ENCODE measurements at regions not wholly inside any gene's neighbourhood (a gene's known extent, or its start where the extent isn't known, plus 50 kb on each side); places are given as distances from the start of the nearest gene placed in this dataset.

DNA sequence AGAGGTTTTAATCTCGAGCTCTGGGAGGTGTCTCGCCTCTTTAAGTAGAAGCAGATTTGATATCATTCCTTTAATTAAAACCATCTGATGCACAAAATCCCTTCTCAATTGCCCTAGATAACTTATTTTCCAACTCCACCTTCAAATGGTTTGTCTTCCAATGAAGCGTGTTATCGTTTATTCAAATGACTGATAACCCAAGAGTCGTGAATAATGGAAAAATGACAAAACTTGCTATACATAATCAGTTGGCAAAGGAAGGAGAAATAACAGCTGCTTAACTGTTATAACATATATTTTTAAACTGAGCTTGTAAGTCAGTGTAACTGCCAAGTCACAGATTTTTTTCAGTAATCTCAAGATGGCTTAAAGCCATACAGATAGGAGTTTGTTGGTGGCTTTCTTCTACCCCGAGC is 144.6 kb downstream of the QPCT start:
- Histone ChIP-seq H3K9me3 (no peaks in the 10 kb centered on the region), H3K4me1 (no peaks in the 10 kb centered on the region), H3K4me3 (no peak overlapping the region), H3K27ac (no peak overlapping the region), H3K4me2 (no peak overlapping the region)
- FAIRE-seq: no peak
- CTCF ChIA-PET: no interaction called here
- ATAC-seq: no peak
- DNase-seq (ENCODE audit: low read depth in 1 of 2, low spot score in 1 of 2): no peak
- POLR2A ChIA-PET: no interaction called here
- 60% methylated on average over 6 of the region's 6 CpGs for WGBS (ENCODE audit: missing lambda C conversion rate)
- TF ChIP-seq NFE2L2 (conservative IDR thresholded peaks at IDR 0.05; ENCODE audit: low read length): no peak
- TF ChIP-seq EP300 (IDR thresholded peaks at IDR 0.05): no peak
- TF ChIP-seq CBX8 (IDR thresholded peaks at IDR 0.05): no peak
- TF ChIP-seq MAFK (IDR thresholded peaks at IDR 0.05; ENCODE audit: partially characterized antibody): no peak
- no peak for TF ChIP-seq FOXS1 (CRISPR knock-in tag; IDR thresholded peaks at IDR 0.05)
- no peak for TF ChIP-seq SMC3 (IDR thresholded peaks at IDR 0.05)
- no peak for TF ChIP-seq CHD2 (IDR thresholded peaks at IDR 0.05; ENCODE audit: low read length, partially characterized antibody)
- no peak for TF ChIP-seq TFCP2L1 (CRISPR knock-in tag; IDR thresholded peaks at IDR 0.05)
- TF ChIP-seq, protein P1, sequence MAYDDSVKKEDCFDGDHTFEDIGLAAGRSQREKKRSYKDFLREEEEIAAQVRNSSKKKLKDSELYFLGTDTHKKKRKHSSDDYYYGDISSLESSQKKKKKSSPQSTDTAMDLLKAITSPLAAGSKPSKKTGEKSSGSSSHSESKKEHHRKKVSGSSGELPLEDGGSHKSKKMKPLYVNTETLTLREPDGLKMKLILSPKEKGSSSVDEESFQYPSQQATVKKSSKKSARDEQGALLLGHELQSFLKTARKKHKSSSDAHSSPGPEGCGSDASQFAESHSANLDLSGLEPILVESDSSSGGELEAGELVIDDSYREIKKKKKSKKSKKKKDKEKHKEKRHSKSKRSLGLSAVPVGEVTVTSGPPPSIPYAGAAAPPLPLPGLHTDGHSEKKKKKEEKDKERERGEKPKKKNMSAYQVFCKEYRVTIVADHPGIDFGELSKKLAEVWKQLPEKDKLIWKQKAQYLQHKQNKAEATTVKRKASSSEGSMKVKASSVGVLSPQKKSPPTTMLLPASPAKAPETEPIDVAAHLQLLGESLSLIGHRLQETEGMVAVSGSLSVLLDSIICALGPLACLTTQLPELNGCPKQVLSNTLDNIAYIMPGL (CRISPR knock-in tag; IDR thresholded peaks at IDR 0.05; ENCODE audit: borderline replicate concordance): no peak
- TF ChIP-seq CBX2 (IDR thresholded peaks at IDR 0.05; ENCODE audit: borderline replicate concordance, low read depth): no peak
- TF ChIP-seq ESRRA (IDR thresholded peaks at IDR 0.05; ENCODE audit: borderline replicate concordance, low read length): no peak
- no peak for TF ChIP-seq GATA3 (IDR thresholded peaks at IDR 0.05; ENCODE audit: borderline replicate concordance)
- TF ChIP-seq ZSCAN20 (CRISPR knock-in tag; IDR thresholded peaks at IDR 0.05): no peak
- TF ChIP-seq, protein P2, sequence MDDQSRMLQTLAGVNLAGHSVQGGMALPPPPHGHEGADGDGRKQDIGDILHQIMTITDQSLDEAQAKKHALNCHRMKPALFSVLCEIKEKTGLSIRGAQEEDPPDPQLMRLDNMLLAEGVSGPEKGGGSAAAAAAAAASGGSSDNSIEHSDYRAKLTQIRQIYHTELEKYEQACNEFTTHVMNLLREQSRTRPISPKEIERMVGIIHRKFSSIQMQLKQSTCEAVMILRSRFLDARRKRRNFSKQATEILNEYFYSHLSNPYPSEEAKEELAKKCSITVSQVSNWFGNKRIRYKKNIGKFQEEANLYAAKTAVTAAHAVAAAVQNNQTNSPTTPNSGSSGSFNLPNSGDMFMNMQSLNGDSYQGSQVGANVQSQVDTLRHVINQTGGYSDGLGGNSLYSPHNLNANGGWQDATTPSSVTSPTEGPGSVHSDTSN (IDR thresholded peaks at IDR 0.05): no peak
- TF ChIP-seq HOXB13 (CRISPR knock-in tag; IDR thresholded peaks at IDR 0.05; ENCODE audit: low read depth): no peak
- no peak for TF ChIP-seq MYC (IDR thresholded peaks at IDR 0.05; ENCODE audit: borderline replicate concordance, low read length)
- no peak for TF ChIP-seq HOXA7 (CRISPR knock-in tag; IDR thresholded peaks at IDR 0.05)
- no peak for TF ChIP-seq POLR2A (IDR thresholded peaks at IDR 0.05; ENCODE audit: low read length)

DNA sequence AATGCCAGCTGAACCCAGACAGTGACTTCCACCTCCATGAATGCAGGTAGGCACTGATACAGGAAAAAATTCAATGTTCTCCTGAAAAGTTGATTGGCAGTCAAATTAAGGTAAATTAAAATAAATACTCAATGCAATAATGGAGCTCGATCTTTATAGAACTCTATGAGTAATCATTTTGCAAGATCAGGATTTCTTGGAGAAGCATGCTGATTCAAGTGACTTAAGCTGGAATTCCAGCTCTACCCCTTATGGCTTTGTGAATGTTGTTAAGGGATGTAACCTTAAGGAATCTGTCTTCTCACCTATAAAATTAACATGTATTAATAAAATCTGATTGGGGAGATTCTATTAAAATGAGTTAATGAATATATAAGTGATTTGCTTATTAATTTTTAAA is 145.1 kb downstream of the QPCT start:
- H3K4me1 ChIP-seq: no peaks in the 10 kb centered on the region
- ChIA-PET CTCF (no interaction called here), POLR2A (no interaction called here)
- TF ChIP-seq KDM5A (IDR thresholded peaks at IDR 0.05) (no peak), ZFP36 (IDR thresholded peaks at IDR 0.05; ENCODE audit: borderline replicate concordance, partially characterized antibody) (no peak), GATA3 (IDR thresholded peaks at IDR 0.05; ENCODE audit: borderline replicate concordance) (no peak), ZC3H11A (IDR thresholded peaks at IDR 0.05) (no peak), TP53 (CRISPR knock-in tag; IDR thresholded peaks at IDR 0.05) (no peak), MAZ (IDR thresholded peaks at IDR 0.05; ENCODE audit: borderline replicate concordance, low read depth, low read length) (no peak)
- TF ChIP-seq, protein P3, sequence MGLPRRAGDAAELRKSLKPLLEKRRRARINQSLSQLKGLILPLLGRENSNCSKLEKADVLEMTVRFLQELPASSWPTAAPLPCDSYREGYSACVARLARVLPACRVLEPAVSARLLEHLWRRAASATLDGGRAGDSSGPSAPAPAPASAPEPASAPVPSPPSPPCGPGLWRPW (IDR thresholded peaks at IDR 0.05): no peak
- TF ChIP-seq, protein P1 (CRISPR knock-in tag; IDR thresholded peaks at IDR 0.05; ENCODE audit: borderline replicate concordance): no peak
- H3K4me3 ChIP-seq: no peak overlapping the region
- no peaks in the 10 kb centered on the region for H3K9me3 ChIP-seq
- H3K27ac ChIP-seq: no peak overlapping the region
- 13% methylated on average over 1 of the region's 1 CpG for WGBS (ENCODE audit: missing lambda C conversion rate)
- no peak overlapping the region for H3K4me2 ChIP-seq
- DNase-seq (ENCODE audit: low read depth in 1 of 2, low spot score in 1 of 2) (no peak), ATAC-seq (no peak), FAIRE-seq (no peak)

All from A549 (cell line).